ENCODE measurements at regions not wholly inside any gene's neighbourhood (a gene's known extent, or its start where the extent isn't known, plus 50 kb on each side); places are given as distances from the start of the nearest gene placed in this dataset.

DNA sequence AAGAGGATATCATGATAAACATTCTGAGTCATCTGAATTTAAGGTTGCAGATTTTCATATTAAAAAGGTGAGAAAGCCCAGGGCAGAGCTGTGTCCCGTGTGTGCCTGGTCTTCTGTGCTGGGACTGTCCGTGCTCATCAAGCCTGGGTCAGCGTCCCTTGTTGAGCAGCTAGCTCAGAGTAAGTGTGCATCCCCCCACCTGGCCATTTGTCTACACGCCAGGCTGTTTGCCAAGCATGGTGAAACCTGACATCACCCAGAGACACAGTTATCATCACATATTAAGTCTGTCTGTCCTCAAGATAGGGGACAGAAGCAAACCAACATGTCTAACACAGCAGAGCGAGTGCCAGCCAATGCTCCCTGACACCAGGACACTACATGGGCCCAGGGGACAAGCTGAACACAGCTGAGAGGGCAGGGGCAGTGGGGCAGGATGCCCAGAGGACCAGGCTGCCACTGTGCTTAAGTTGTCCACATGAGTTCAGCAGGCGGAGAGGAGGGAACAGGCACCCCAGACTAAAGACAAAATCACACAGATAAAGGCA lies 57.9 kb upstream of the CNEP1R1 start:
- TF ChIP-seq, protein P1, sequence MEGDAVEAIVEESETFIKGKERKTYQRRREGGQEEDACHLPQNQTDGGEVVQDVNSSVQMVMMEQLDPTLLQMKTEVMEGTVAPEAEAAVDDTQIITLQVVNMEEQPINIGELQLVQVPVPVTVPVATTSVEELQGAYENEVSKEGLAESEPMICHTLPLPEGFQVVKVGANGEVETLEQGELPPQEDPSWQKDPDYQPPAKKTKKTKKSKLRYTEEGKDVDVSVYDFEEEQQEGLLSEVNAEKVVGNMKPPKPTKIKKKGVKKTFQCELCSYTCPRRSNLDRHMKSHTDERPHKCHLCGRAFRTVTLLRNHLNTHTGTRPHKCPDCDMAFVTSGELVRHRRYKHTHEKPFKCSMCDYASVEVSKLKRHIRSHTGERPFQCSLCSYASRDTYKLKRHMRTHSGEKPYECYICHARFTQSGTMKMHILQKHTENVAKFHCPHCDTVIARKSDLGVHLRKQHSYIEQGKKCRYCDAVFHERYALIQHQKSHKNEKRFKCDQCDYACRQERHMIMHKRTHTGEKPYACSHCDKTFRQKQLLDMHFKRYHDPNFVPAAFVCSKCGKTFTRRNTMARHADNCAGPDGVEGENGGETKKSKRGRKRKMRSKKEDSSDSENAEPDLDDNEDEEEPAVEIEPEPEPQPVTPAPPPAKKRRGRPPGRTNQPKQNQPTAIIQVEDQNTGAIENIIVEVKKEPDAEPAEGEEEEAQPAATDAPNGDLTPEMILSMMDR (IDR thresholded peaks at IDR 0.05): no peak
- no peak for TF ChIP-seq POLR2A (IDR thresholded peaks at IDR 0.05)
- no peak for TF ChIP-seq EP300 (IDR thresholded peaks at IDR 0.05)
